ENCODE measurements at regions not wholly inside any gene's neighbourhood (a gene's known extent, or its start where the extent isn't known, plus 50 kb on each side); places are given as distances from the start of the nearest gene placed in this dataset.

DNA sequence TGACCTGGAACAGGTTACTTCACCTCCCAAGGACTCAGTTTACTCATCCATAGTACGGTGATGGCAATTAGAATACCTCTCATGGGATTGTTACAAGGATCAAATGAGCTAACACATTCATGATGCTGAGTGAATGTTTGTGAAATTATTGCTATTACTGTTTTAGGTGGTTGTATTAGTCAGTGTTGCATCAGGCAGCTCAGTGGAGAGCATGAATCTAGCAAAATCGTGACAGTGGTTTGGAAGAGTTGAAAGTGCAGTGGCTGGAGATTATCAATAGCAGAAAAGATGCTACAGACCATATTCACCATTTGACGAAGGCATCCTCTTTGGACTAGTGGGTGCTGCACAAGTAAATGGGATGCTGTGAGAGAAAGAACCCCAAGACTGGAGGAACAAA, 50.4 kb upstream of the CTNNBL1 start:
- H3K36me3 Mint-ChIP-seq = no peaks in the 10 kb centered on the region
- no peaks in the 10 kb centered on the region for H3K9me3 Mint-ChIP-seq
- DNase-seq (ENCODE audit: low spot score in 2 of 2) (peak in 1 of 2 donors; percentile 52), ATAC-seq (peak; percentile 93)
- H3K4me1 Mint-ChIP-seq = peaks cover 4% of the 10 kb centered on the region
- no peak overlapping the region for H3K27ac Mint-ChIP-seq
- no peak overlapping the region for H3K4me3 Mint-ChIP-seq

DNA sequence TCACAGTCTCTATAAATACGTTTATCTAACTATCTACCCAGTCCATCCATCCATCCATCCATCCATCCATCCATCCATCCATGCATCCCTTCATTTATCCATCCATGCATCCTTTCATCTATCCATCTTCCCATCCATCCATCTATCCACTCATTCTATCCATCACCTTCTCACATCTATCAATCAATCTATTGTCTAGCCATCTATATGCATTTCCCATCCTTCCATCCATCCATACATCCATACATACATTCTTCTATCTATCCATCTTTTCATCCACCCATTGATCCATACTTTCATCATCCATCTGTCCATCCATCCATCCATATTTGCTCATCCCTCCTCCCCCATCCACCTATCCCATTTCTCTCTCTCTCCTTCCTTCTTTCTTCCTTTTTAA, 51.6 kb upstream of the CTNNBL1 start:
- Mint-ChIP-seq H3K4me3 (no peak overlapping the region), H3K4me1 (peaks cover 4% of the 10 kb centered on the region), H3K27ac (no peak overlapping the region), H3K36me3 (no peaks in the 10 kb centered on the region), H3K9me3 (no peaks in the 10 kb centered on the region)
- no peak for DNase-seq (ENCODE audit: low spot score in 2 of 2)
- ATAC-seq = no peak

DNA sequence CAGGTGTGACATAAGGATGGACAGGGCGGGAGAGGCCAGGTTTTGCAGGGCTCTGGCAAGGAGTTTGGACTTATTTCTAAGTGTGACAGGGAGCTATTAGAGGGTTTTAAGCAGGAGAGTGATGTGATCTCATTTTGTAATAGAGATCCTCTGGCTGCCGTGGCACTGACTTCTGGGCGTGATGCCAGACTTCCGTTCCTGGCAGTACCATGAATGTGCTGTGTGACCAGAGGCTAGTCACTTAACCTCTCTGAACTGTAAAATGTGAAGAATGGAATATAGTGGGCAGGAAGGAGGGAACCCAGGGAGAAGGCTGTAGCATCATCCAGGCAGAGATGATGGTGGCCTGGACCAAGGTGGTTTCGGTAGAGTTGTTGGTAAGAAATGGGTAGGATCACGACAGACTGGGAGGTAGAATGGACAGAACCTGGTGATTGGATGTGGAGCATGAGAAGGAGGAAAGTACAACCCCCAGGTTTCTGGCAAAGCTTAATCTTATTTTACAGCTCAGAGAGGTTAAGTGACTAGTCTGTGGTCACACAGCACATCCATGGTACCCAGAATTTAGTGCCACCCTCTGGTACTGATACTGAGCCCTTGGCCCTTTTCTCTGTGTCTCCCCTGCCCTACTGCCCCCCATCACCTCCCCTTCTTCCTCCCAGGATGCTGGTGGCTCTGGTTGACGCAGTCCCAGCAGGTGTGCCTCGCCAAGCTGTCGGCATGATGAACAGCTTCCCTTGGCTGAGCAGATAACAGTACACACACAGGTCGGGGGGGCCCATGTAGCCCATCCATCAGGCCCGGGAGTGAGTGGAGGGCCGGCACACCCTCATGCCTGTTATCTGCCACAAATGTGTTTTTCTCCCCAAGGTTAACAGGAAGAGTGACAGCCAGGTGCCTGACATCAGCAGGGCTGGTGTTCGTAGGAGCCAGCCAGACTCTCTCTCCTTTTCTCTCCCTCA, 52.9 kb upstream of the CTNNBL1 start:
- Mint-ChIP-seq H3K4me3 (no peak overlapping the region), H3K9me3 (peaks cover 2% of the 10 kb centered on the region), H3K27ac (no peak overlapping the region), H3K36me3 (no peaks in the 10 kb centered on the region), H3K4me1 (peaks cover 4% of the 10 kb centered on the region)
- ATAC-seq (no peak), DNase-seq (ENCODE audit: low spot score in 2 of 2) (no peak)

DNA sequence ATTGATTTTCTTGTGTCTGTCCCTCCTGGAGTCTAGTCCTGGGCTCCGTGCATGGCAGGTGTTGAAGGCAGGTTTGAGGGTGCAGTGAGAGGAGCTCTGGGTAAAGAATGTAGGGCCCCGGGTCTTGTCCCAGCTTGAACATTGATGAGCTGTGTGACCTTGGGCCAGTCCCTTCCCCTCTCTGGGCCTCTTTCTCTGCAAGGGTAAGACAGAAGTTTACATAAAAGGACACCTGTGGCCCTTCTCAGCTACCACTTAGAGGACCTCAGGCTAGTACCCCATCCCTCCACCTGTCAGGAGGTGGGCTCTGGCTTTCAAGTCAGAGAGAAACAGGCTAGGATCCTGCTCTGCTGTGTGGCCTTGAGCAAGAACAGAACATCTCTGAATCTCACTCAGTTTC, 55.3 kb upstream of the CTNNBL1 start:
- Mint-ChIP-seq H3K9me3 (peaks cover 10% of the 10 kb centered on the region), H3K4me1 (peaks cover 4% of the 10 kb centered on the region)
- ATAC-seq = no peak

DNA sequence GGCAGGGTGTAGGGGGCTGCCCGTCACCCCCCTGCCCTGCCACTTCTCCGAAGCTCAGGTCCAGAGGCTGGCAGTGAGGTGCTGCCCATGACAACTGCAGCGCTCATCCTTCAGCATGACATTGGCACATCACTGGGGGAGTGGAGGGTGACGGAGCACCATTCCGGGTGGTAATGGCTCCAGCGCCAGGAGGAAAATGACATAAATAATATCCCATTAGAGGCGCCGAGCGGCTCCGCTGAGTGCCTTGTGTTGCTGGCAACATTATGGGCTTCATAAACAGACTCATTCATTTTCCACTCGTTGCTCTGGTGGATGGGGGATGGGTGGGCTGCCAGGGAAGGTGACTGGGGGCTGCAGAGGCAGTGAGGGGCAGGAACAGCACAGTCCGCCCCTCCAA, 56.9 kb upstream of the CTNNBL1 start:
- Mint-ChIP-seq H3K4me1 (peaks cover 4% of the 10 kb centered on the region), H3K4me3 (no peak overlapping the region), H3K9me3 (peaks cover 10% of the 10 kb centered on the region), H3K36me3 (no peaks in the 10 kb centered on the region), H3K27ac (no peak overlapping the region)
- ATAC-seq (no peak), DNase-seq (ENCODE audit: low spot score in 2 of 2) (no peak)

More for the DNA sequence above, 55.3 kb upstream of the CTNNBL1 start:
- no peak for DNase-seq (ENCODE audit: low spot score in 2 of 2)
- no peak overlapping the region for H3K4me3 Mint-ChIP-seq
- H3K27ac Mint-ChIP-seq = no peak overlapping the region
- no peaks in the 10 kb centered on the region for H3K36me3 Mint-ChIP-seq

DNA sequence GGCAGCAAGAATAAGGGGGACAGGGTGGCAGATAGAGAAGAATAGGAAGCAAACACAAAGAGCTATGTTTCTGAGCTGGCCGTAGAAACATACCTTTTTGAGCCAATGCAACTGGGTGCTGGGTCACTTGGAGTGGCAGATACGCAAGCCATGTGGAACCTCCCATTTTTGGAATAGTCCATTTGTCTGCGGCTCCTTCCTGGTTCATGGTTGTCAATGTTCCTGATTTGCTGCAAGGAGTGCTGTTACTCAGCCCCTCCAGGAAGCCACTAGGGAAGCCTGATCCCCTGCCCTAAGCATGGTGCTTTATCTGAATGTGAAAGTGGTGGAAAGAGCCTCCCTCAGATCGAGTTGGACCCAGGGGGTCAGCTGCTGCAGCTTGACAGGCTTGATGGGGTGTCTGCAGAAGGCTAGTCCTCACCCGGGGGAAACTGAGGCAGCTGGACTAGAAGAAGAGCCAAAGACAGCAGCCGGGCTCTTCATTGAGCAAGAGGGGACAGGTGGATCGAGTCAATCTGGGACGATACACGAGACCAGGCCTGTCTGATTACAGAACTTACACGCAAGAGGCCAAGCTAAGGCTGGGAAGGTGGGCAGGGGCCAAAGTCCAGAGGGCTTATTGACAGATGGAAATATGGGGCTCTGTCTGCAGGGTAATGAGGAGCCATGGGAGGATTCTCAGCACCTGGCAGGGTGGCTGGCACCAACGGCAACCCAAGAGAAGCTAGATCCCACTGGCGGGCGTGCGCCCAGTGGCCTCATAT, 57.4 kb upstream of the CTNNBL1 start:
- no peaks in the 10 kb centered on the region for H3K36me3 Mint-ChIP-seq
- ATAC-seq (no peak), DNase-seq (ENCODE audit: low spot score in 2 of 2) (no peak)
- H3K27ac Mint-ChIP-seq = no peak overlapping the region
- H3K4me3 Mint-ChIP-seq = no peak overlapping the region
- peaks cover 4% of the 10 kb centered on the region for H3K4me1 Mint-ChIP-seq
- peaks cover 10% of the 10 kb centered on the region for H3K9me3 Mint-ChIP-seq

DNA sequence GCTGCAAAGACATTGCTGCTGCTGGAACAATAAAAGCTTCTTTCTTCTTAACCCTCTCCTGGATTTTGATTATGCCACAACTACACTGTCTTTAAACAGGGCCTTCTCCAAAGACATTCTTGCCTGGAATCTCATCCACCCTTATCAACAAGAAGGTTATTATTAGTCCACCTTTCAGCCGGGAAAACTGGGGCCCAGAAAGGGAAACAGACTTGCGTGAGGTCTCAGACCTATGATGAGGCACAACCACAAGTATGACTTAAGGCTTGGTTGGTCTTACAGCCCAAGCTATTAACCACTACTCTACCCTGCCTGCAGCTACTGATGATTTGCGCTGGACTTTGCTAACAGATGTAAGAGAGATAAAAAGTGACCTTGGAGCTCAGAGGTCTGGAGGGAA, 62.8 kb upstream of the CTNNBL1 start:
- no peak for ATAC-seq
- H3K36me3 Mint-ChIP-seq = no peaks in the 10 kb centered on the region
- no peak overlapping the region for H3K27ac Mint-ChIP-seq
- H3K9me3 Mint-ChIP-seq = peaks cover 9% of the 10 kb centered on the region
- no peak for DNase-seq (ENCODE audit: low spot score in 2 of 2)
- no peak overlapping the region for H3K4me3 Mint-ChIP-seq
- no peaks in the 10 kb centered on the region for H3K4me1 Mint-ChIP-seq

DNA sequence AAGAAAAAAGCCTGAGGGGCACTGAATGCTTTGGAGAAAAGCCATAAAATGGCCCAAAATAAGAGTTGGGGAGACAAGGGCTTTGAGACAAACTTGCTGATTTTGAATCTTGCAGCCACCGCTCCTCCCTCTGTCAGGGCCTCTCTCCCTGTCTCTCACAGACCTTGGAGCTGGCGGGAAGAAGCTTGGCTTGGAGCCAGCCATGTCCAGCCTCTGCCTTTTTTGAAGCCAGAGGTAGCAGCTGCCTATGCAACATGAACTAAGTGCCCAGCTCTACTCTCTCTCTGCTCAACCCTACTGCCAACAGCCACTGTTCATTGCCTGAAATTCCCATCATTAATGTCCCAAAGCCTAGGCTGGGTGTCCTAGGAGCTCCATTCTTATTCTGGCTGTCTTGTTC, 63.7 kb upstream of the CTNNBL1 start:
- peaks cover under 1% of the 10 kb centered on the region for H3K9me3 Mint-ChIP-seq
- no peaks in the 10 kb centered on the region for H3K36me3 Mint-ChIP-seq
- H3K27ac Mint-ChIP-seq = no peak overlapping the region
- H3K4me1 Mint-ChIP-seq = no peaks in the 10 kb centered on the region
- ATAC-seq (no peak), DNase-seq (ENCODE audit: low spot score in 2 of 2) (no peak)
- H3K4me3 Mint-ChIP-seq = no peak overlapping the region

DNA sequence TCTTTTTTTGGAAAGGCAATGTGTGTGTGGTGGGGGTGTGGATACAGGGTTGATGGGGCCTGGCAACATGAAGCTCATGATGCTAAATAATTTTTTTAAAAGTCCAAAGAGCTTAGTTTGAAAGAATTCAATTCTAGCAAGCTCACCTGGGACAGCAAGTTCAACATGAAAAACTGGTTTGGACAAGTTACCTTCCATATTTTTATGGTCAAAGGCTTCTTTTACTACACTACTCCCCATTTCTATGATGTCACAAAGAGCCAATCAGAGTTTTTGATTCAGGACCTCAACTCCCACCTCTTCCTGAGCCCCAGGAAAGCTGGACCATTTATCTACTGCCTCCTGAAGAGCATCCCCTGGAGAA, 66.1 kb upstream of the CTNNBL1 start:
- ATAC-seq = no peak
- Mint-ChIP-seq H3K36me3 (no peaks in the 10 kb centered on the region), H3K27ac (no peak overlapping the region)

DNA sequence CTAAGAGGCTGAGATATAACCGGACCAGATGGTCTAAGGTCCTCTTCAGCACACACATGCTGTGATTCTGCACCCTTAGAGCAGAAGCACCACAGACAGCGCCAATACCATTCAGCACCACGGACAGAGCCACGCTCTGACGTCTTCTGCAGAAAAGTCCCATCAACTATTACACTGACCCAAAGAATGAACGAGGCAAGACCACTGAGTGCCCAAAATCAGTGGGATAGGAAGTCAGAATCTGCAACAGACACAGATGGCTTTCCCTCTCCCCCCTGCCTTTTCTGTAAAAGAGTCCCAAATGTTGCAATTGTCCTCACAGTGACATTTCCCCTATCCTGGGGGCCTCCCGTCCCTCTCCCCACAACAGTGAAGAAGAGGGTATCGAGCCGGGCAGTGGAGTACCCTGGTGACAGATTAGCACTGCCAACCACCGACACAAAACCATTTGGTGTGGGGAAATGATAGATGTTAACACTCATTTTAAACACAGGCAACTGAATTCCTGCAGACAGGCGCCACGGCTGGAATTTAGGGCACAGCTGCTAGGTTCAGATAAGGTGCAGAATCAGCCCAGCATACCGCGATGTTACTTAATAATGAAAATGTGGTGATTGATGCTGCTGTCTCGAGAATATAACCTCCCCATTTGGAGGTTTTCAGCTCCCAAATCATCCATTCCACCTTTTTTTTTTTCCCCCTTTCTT, 66.6 kb upstream of the CTNNBL1 start:
- no peak for ATAC-seq

More for the DNA sequence above, 66.1 kb upstream of the CTNNBL1 start:
- H3K4me3 Mint-ChIP-seq = no peak overlapping the region
- no peaks in the 10 kb centered on the region for H3K4me1 Mint-ChIP-seq
- DNase-seq (ENCODE audit: low spot score in 2 of 2) = no peak
- H3K9me3 Mint-ChIP-seq = no peaks in the 10 kb centered on the region

DNA sequence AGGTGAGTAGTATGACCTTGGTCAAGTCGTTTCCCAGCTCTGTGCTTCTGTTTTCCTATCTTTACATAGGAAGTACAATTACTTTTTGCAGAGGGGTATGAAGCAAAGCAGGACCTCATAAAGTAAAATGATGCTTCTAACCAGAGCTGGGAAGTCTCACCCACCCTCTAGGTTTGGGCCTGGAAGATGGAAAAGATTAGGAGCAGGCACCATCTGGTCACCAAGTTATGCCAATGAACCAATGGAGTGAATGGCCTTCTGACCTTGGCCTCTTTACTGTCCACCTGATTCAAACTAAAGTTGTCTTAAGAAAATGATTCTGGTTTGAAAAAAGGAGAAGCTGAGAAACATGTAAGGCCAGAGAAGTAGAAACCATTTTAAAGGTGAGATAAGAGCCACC, 68.9 kb upstream of the CTNNBL1 start:
- Mint-ChIP-seq H3K4me3 (no peak overlapping the region), H3K9me3 (no peaks in the 10 kb centered on the region), H3K36me3 (no peaks in the 10 kb centered on the region), H3K4me1 (no peaks in the 10 kb centered on the region), H3K27ac (no peak overlapping the region)
- ATAC-seq (no peak), DNase-seq (ENCODE audit: low spot score in 2 of 2) (no peak)

More for the DNA sequence above, 66.6 kb upstream of the CTNNBL1 start:
- Mint-ChIP-seq H3K9me3 (no peaks in the 10 kb centered on the region), H3K36me3 (no peaks in the 10 kb centered on the region), H3K4me1 (no peaks in the 10 kb centered on the region), H3K27ac (no peak overlapping the region), H3K4me3 (no peak overlapping the region)
- DNase-seq (ENCODE audit: low spot score in 2 of 2) = peak; percentile 24 to 63

DNA sequence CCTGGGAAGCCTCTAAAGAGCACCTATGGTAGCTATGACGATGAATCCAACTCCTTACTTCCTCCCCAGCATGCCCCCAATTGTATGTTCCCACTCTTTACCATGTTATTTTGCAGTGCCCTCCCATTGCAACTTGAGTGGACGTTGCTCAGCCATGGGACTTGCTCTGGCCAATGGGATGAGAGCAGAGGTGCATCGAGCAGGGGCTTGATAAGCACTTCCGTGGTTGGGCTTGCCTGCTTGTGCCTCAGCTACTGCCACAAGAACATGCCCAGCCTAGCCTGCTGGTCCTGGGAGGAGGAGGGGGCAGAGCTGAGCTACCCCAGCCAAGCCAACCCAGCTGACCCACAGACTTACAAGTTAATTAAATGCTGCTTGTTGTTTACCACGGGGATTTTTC, 71.1 kb upstream of the CTNNBL1 start:
- Mint-ChIP-seq H3K4me1 (no peaks in the 10 kb centered on the region), H3K4me3 (no peak overlapping the region), H3K9me3 (no peaks in the 10 kb centered on the region), H3K27ac (no peak overlapping the region), H3K36me3 (no peaks in the 10 kb centered on the region)
- DNase-seq (ENCODE audit: low spot score in 2 of 2) (no peak), ATAC-seq (no peak)

DNA sequence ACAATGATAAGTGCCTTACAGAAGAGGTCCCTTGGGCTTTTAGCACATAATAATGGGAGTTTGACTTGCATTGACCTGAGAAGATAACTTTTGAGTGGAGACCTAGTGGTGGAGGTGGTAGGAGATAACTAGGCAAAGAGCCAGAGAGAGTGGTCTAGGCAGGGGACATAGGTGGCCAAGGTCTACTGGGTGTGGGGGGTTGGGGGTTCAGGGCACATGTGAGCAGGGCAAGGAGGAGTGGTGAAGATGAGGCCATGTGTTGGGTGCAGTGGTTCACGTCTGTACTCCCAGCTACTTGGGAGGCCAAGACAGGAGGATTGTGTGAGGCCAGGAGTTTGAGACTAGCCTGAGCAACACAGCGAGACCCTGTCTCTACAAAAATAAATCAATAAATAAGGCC, 74.3 kb upstream of the CTNNBL1 start:
- no peaks in the 10 kb centered on the region for H3K4me1 Mint-ChIP-seq
- H3K4me3 Mint-ChIP-seq = no peak overlapping the region
- DNase-seq (ENCODE audit: low spot score in 2 of 2) = no peak
- no peak overlapping the region for H3K27ac Mint-ChIP-seq
- H3K36me3 Mint-ChIP-seq = no peaks in the 10 kb centered on the region
- no peak for ATAC-seq
- H3K9me3 Mint-ChIP-seq = no peaks in the 10 kb centered on the region

DNA sequence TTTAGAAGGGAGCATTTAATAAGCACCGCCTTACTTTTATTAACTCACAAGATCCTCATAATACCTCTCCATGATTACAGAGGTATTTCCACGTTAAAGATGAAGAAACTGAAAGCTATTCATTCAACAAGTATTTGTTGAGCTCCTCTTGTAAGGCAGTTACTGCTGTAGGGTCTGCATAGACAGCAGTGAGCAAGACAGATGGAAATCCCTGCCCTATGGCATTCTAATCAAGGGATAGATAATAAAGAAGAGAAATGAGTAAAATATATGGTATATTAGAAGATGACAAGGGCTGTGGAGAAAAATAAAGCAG, 77.8 kb upstream of the CTNNBL1 start:
- Mint-ChIP-seq H3K4me3 (no peak overlapping the region), H3K4me1 (no peaks in the 10 kb centered on the region), H3K27ac (no peak overlapping the region), H3K36me3 (no peaks in the 10 kb centered on the region), H3K9me3 (no peaks in the 10 kb centered on the region)
- ATAC-seq (no peak), DNase-seq (ENCODE audit: low spot score in 2 of 2) (no peak)

DNA sequence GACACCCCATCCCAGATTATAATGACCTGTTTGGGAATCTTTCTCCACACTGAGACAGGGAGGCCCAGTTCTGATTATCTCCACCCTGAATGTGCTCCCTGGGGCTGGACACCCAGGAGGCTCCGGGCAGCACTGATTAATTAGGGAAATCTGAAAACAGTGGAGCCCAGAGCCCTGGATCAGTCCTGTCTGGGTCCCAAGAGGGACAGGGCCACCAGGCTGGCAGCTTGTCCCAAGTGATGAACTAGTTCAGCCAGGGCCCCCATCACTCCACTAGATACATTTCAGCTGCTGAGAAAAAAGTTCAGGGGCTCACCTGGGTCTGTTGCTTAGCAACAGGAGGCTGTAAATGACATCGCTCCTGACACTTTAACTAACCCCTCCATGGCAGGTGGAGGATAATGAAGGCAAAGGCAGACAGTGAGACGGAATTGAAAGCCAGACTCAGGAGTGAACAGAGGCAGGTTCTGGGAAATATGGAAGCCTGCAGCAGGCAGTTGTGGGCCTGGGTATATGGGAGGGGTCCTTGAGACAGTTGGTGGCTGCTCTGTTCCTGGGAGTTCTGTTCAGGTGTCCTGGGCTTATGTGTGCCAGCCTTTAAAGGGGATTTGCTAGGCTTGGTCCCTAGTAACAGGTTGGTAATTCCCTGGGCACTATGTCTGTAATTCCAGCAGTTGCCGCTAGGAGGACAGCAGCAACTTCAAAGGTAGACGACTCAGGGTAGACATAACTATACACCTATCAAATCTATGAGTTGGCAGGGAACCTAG, 78.3 kb upstream of the CTNNBL1 start:
- H3K36me3 Mint-ChIP-seq = no peaks in the 10 kb centered on the region
- H3K4me1 Mint-ChIP-seq = no peaks in the 10 kb centered on the region
- H3K27ac Mint-ChIP-seq = no peak overlapping the region
- no peaks in the 10 kb centered on the region for H3K9me3 Mint-ChIP-seq
- no peak overlapping the region for H3K4me3 Mint-ChIP-seq
- DNase-seq (ENCODE audit: low spot score in 2 of 2) = peak; percentile 50 to 65
- ATAC-seq = peak; percentile 76
